Stimulated activated CD4-positive, alpha-beta T cell treated with anti-CD3 and anti-CD28 coated beads, Interleukin-15, amount 100 ng/mL, for 48 hours (primary cell): ENCODE measurements at regions not wholly inside any gene's neighbourhood (a gene's known extent, or its start where the extent isn't known, plus 50 kb on each side); places are given as distances from the start of the nearest gene placed in this dataset.
"Not testable (repeated sequence)": the region's sequence is repeated elsewhere in the genome, so short reads cannot be mapped to it uniquely, and the experiment has no call there.

ENCODE experiments used
- DNase-seq, 2 donors: peaks; one replicate each; pipeline ENCODE4 v3.0.0-alpha.2; 2020; ENCODE audit warnings: low read depth in 2 of 2

DNA sequence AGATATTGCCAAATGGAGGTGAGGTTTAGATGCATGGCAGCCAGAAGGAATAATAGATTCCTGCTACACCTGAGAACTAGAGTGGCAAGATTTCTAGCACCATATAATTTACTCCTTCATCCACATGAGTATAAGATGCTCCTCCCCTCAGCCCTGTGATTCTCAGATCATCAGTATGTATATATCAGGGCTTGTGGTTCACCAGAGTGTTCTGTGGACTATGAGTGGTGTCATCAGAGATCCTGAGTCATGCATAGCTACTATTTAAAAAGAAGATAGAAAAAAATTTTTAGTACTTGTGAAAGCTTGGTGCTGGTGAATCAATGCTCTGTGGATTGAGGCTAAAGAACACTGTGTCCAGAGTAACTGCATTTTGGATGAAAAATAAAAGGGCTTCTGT is 285.9 kb downstream of the BMP4 start:
- DNase-seq: no peak

DNA sequence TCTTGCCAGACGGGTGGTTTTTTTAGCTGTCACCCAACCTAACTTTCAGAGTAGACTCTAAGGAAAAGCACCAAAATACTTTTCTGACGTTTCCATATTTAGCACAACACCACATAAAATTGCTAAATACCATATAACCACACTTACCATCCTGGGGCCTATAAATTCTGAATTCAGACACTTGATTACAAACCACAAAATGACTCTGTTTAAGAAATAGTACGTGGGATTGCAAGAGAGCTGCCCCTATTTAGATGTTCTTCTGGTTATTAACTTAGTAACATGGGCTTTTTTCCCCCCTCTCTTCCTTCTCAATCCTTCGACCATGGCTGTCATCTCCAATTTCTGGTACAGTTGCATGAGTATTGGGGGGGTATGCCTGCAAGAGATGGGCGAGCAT is 287.7 kb downstream of the BMP4 start:
- DNase-seq: no peak

DNA sequence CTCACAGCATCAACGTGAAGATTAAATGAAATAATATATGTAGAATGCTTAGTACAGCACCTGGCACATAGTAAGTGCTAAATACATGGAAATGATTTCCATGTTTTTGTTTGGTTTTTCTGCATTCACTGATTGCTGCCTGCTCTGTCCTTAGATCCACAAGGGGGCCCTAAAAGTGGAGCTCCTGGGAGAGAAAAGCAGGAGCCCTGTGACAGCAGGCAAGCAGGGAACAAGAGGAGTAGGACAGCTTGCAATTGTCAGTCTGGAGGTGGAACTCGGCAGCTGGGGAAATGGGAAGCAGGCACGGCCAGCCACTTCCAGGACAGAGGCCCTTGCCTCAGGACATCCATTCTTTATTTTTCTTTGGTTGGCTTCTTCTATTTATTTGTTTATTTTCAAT is 292.9 kb downstream of the BMP4 start:
- DNase-seq: no peak

DNA sequence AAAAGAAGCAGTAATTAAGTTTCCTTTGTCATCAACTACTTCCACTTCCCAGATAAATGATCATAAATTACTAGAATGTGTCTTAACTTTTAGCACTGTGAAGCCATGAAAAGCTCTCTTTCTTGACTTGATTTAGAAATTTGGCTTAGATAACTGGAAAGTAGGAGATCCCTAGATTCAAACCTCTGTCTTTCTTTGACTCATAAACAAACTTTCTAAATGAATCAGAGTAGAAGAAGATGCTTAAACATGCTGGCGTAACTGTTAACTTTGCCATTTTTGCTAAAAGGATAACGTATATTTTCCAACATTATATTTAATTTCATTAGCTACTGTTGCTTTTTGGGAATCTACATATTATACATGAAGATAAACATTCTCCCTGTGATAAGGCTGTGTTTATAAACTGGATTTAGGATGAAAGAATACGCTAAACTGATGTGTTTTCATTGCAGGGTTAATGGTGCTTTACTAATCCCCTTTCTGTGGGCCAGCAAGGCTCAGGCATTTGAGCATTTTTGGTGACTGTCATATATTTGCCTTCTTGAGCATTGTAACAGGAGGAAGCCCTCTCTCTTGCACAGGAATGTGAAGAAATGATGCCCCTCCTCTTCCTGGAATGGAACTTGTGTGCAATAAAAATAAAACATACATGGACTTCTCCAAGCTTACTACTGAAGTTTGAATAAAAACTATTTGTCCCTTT is 301.4 kb downstream of the BMP4 start:
- DNase-seq: no peak

DNA sequence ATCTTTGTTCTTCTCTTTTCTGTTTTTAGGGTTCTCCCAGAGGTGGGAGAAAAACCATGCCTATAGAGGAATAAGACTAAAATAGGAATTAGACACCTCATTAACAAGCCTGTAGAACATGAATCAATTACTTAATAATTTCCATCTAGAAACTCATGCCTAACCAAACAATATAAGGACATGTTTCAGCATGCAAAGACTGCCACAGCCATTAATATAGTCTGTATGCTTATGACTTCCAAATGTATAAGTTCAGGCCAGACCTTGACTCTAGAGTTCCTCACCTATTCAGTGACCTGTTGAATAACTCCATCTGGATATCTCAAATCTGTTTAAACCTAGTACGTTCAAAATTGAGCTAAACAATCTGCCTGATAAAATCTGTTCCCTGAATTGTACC is 304.6 kb downstream of the BMP4 start:
- no peak for DNase-seq

DNA sequence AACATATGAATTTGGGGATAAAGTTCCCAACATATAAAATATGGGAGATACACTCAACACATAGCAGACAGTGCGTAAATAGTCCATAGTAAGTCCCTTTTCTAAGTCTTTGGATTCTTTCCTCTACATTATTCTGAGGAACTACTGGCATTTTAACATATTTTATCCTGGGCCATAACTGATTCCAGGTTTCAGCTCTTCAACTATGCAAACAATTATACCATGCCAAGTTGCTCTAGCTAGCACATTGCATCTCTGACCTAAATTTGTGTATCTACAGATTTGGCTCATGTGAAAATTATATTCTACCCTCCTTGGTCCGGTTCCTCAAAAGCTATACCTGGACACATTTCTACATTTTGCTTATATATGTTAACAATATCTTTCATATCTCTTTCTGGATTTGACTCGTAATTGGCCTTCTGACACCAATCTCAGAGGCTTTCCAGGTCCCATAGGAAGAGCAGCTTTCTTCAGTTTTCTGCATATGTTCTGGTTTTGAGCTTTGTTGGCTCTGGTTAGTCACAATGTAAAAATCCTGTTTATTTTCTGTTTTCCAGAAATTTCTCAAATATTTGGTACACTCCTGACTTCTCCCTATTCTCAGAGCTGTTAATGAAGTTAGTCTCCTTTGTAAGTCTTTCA is 305.4 kb downstream of the BMP4 start:
- no peak for DNase-seq

DNA sequence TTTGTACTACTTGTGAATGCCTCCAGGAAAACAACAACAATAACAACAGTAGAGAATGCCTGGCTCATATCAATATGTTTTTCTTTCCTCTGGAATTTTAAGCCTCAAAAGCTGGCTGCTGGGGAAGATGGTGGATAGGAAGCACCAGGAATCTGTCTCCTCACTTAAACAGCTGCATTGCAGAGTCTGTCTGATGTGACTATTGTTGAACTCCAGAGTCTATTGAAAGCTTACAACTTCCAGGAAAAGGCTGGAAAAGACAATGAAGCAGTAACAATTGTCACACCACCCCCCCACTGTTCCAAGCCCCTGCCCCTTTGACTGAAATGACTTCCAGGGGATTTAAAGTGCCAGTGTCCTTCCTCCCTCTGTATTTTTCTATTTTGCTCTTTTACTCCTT is 309.7 kb downstream of the BMP4 start:
- DNase-seq: no peak

DNA sequence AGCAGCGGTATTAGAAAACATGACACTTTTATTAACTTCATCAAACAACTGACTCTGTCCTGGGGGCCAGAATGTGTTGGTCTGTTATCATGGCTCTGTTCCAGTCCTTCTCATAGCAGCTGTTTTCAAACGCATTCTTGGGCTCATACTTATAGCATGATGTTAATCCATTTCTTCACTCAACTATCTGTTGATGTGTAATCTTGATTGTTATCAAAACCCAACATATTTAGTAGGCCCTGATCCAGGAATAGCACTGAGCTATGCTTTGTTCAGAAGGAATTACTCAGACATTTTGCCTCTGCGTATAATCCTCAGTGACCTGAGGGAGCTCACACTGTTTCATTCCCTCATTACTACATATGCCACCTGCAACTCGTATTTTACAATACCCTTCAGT is 315.9 kb downstream of the BMP4 start:
- DNase-seq: no peak

DNA sequence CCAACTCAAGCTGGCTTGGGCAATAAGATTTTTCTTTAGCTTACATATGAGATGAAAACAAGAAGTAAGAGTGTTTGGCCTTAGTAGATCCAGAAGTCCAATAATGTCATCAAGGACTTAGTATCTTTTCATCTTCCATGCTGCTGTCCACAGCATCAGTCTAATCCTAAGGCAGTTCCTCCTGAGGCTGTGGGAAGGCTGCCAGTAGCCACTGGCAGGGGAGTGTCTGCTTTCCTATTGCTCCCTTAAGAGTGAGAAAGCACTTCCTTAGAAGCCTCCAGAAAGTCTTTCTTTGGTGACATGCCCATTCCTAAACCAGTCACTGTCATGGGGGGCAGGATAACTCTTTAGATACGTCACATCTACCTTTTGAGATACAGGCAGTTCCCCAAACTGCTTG is 317.7 kb downstream of the BMP4 start:
- DNase-seq: no peak

DNA sequence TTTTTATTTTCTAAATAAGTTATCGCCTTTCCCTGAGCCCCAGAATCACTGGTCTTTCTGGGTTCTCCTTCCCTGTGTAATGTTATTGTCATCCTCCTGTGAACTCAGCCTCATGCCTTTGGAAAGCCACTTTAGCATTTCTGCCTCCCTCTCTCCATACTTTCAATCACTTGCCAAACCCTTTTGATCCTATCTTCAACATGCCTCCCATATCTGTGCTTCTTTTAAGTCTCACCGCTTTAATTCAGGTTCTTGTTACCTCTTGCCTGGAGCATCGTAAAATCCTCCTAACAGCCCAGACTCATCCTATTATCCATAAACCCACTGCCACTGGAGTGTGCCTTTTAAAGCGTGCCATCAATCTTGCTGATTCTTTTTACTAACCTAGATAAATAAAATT is 321.8 kb downstream of the BMP4 start:
- no peak for DNase-seq

DNA sequence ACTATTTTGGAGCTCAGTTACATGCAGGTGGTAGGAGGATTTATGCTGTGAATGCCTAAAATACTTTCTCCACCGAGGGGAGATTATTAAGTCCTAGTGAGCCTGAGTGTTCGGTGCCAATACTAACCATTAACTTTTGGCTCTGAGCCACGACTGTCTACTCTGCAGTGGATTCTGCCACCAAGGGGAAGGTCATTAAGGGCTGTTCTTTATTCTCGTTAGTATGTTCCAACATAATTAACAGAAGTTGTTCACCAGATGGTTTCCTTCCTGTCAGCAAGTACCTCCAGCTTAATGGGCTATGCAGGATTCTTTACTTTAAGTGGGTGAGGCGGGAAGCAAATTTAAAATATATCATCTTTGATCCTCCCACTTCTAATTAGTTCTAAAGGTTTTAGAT is 326.3 kb downstream of the BMP4 start:
- no peak for DNase-seq

DNA sequence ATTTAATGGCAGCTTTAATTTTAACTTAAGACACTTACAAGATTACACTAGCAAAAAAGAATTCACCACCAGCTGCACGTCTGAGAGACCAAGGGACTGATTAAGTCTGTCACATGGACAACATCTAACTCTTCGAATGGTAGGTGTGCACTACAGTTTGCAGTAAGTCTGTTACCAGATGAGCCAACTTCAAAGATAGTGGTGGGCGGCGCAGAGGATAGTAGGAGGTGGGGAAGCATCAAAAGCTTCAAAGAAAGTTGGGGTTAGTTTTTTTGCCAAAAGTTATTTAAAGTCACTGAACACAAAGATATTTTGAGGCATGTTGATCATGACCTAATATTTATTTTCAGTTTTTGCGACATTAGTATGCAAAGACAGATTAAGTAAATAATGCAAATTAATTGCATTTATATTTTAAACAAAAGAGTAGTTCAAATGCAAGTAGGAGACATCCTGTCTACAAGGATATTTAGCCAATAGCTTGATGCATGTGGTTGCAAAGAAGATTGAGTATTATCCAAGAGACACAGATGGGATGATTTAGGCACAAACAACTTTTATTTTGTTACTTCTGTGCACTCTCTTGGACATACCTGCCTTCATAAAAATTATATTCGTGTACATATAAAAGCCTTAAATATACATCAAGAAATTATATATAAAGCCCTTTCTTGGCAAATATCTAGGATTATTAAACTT is 327.7 kb downstream of the BMP4 start:
- DNase-seq: no peak

DNA sequence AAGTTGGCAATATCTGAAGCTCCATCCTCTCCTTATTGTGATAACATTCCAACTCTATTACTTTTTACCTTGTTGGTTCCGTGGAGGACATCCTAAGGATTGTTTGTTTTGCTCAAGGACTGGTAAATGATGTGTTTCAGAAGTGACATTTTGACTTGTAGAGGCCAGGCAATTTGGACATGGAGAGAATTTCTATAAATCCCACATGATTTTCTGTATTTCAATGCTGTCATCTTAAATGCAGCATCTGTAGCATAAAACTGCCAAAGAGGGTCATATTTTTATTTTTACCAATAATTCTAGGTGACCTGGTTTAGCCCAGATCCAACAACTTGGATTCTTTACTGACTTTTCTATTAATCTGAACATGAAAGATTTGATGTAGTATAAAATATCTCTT is 328.4 kb downstream of the BMP4 start:
- no peak for DNase-seq

DNA sequence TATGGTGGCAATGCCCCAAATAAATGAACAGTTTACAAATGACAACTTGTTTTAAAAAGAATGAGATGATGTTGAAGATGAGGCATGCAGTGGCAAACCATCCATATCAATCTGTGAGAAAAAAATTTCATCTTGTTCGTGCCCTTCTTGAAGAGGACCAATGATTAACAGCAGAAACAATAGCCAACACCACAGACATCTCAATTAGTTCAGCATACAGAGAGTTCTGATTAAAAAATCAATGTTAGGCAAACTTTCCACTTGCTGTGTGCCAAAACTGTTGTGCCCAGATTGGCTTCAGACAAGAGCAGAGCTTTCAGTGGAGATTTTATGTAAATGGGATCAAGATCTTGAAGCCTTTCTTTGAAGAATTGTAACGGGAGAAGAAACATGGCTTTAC is 329.9 kb downstream of the BMP4 start:
- DNase-seq: no peak

DNA sequence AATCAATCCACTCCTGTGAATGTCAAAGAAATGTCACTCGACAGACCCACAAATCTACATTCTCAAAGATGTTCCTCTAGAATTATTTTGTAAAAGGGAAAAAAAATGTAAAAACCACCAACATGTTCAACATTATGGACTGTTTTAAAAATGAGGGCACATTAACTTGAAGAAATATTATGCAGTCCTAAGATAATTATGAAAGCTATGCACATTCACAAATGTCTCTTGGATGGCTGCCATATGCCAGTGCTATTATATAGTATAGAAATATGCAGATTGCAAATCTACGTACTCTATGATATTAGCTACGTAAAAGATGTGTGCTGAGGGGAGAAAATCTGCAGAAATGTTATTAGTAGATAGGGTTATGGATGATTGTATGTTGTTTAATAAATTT is 334.2 kb downstream of the BMP4 start:
- no peak for DNase-seq

DNA sequence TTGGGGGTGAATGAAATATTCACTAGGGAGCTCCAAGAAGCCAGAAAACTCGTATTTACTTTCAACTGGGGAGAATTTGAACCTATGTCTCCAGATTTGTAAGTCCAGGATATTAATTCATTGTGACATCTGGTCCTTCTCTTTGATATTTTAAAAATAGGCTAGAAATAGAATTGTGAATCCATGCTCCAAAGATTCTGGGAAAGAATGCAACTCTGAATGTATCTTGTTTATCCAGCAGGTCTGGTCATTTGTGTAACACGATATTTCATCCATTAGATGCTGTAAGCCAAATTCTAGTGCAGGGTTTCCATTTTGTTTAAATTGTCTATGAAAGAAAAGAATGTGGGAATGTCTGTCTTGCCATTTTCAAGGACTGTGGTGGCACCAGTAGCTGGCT is 334.7 kb downstream of the BMP4 start:
- no peak for DNase-seq

DNA sequence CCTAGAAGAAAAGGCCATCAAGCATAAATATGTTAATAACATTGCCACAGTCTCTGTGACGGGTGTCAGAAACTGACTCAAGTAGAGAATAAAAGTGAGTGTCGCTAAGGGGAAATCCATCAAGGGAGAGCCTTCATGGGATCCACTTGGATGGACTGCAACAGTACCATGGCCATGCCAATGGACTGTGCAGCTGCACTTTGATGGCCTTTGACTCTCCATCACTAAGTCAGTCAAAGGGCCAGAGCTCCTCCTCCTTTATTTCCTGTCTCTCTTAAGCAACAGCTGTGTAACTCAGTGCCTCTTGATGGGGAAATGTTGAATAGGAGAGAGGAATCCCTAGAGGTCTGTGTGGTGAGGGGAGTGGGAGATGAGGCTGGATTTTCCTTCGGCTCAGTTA is 335.2 kb downstream of the BMP4 start:
- DNase-seq: no peak

DNA sequence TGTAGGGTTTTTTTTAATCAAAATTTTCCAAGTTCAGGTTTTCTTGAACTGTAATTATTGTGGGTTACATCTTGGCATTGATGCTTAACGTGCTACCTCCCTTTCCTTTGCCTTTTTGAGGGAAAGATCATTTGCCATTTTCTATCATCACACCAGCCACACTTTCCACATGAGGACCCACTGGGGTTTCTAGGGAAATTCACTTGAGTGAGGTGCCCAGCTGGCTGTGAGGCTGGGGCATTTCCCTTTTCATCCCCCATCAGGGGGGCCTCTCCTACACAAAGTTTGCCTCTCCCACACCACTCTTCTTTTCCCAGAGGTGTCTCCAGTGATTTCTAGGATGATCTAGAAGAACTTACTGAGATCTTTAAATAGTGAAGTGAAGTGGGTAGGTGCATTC is 335.7 kb downstream of the BMP4 start:
- DNase-seq: no peak

DNA sequence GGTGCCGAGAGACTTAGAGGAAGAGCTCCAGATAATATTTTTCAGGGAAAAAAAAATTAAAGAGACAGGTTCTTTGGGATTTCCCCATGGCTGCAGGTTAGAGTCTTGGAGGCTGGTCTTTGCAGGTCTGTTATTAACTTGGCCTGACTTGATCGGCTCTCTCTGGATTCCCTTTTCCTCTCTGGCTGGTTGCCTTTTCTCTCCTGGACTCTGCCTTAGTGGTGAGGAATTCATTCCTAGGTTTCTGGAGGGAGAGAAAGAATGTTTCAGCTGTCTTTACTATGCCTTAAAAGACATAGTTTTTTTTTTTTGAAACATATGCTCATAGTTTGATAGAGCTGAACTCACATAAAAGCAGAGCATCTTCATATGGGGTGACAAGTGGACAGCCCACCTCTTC is 336.3 kb downstream of the BMP4 start:
- no peak for DNase-seq

DNA sequence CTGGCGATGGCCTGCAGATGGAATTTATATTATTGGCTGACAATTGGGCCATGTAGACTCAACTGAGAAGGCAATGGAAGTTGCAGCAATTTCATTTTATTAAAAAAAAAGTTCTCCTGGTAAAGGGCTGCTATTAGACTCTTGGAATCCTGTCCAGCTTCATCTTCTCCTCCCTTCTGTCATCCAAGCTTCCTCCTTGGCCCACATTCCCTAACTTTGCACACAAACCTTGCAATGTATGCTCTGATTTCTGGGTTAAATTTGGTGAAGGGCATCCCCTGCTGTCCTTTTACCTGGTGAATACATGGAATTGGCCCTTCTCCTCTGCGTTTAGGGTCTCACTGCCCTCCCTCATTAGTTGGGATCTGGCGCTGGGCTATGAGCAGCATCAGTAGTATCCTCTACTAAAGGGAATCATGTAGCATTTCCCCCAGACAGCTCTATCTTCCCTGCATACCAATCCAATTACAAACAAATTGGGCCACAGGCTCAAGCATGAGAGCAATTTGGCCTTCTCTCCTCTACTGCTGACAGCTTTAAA is 336.9 kb downstream of the BMP4 start:
- DNase-seq: no peak

DNA sequence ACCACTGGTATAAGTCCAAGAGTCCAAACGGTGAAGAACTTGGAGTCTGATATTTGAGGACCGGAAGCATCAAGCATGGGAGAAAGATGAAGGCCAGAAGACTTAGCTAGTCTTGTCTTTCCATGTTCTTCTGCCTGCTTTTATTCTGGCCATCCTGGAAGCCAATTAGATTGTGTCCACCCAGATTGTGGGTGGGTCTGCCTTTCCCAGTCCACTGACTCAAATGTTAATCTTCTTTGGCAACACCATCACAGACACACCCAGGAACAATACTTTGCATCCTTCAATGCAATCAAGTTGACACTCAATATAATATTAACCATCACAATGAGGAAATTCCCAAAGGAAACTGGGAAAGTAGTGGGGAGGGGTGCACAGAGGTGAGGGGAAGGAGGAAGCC is 340.1 kb downstream of the BMP4 start:
- DNase-seq: not testable (repeated sequence)

DNA sequence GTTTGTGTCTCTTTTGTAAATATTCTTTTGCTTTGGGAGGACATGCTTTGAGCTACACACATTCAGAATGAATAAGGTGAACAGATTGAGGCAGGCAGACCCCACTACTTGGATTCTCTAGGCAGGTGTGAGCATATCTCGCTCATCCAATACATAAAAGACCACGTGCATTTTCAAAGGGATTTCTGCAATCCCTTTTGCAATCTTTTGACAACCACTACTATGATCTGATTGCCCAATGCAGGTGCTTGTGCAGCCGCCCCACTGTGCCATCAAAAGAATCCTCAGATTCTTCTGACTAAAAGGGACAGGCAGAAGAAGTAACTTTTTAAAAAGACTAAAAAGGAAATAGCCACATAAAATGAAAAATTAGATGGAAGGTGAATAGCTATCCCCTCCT is 341.4 kb downstream of the BMP4 start:
- no peak for DNase-seq
